ENCODE measurements at regions not wholly inside any gene's neighbourhood (a gene's known extent, or its start where the extent isn't known, plus 50 kb on each side); places are given as distances from the start of the nearest gene placed in this dataset.
A peak's percentile ranks its signal among the peaks of the same experiment; 100 is the strongest.

DNA sequence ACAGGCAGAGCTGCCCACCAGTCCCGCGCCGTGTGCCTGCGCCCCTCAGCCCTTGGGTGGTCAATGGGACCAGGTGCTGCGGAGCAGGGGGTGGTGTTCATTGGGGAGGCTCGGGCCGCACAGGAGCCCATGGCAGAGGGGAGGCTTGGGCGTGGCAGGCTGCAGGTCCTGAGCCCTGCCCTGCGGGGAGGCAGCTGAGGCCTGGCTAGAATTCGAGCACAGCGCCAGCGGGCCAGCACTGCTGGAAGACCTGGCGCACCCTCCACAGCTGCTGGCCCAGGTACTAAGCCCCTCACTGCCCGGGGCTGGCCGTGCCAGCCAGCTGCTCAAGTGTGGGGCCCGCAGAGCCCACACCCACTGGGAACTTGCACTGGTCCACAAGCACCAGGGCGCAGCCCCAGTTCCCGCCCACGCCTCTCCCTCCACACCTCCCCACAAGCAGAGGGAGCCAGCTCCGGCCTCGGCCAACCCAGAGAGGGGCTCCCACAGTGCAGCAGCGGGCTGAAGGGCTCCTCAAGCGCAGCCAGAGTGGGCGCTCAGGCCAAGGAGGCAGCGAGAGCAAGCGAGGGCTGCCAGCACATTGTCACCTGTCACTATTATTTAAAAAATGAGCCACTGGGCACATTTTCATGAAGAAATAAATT, 645.8 kb downstream of the CENPC start:
- no peak overlapping the region for H3K4me3 ChIP-seq (ENCODE audit: low read depth, low read length)
- TF ChIP-seq, protein P1, sequence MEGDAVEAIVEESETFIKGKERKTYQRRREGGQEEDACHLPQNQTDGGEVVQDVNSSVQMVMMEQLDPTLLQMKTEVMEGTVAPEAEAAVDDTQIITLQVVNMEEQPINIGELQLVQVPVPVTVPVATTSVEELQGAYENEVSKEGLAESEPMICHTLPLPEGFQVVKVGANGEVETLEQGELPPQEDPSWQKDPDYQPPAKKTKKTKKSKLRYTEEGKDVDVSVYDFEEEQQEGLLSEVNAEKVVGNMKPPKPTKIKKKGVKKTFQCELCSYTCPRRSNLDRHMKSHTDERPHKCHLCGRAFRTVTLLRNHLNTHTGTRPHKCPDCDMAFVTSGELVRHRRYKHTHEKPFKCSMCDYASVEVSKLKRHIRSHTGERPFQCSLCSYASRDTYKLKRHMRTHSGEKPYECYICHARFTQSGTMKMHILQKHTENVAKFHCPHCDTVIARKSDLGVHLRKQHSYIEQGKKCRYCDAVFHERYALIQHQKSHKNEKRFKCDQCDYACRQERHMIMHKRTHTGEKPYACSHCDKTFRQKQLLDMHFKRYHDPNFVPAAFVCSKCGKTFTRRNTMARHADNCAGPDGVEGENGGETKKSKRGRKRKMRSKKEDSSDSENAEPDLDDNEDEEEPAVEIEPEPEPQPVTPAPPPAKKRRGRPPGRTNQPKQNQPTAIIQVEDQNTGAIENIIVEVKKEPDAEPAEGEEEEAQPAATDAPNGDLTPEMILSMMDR (conservative IDR thresholded peaks at IDR 0.05; ENCODE audit: low read depth, low read length): no peak
- DNase-seq (ENCODE audit: low read depth): no peak

DNA sequence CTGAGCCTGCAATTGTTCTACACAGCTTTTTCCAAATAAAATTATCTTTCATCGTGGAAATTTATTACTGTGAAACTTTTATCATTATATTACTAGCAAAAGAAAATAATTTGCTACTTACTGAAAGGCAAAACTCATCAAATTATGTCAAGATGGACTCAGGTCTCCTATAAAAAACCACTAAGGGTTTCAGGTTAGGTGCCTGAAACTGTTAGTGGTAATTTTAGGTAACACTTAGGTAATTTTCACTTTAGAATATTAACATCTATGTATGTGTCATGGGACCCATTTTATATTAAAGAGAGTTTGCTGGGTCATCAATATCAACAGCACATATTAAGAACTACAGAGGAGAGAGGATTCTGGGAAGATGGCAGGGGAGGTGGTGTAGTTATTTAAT, 651.5 kb downstream of the CENPC start:
- H3K4me3 ChIP-seq (ENCODE audit: low read depth, low read length): no peak overlapping the region
- TF ChIP-seq, protein P1 (conservative IDR thresholded peaks at IDR 0.05; ENCODE audit: low read depth, low read length): no peak
- DNase-seq (ENCODE audit: low read depth): no peak

DNA sequence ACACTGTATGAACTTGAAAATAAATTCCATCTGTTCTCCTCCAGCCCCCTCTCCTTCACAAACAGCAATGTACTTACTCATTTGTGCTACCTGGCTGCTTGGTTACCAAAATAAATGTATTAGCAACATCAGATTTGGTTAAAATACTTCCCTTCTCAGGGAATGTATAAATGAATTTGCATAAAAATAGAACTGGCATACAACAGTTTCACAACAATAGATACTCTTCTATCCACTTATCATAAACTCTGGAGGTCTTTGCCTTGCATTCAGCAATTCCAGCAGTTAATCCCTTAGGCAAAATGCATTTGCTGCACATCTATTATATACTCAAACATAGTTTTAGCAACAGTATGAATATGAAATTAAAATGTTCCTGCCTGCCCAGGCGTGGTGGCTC, 658.2 kb downstream of the CENPC start:
- H3K4me3 ChIP-seq (ENCODE audit: low read depth, low read length): no peak overlapping the region
- DNase-seq (ENCODE audit: low read depth): no peak
- TF ChIP-seq, protein P1 (conservative IDR thresholded peaks at IDR 0.05; ENCODE audit: low read depth, low read length): no peak

DNA sequence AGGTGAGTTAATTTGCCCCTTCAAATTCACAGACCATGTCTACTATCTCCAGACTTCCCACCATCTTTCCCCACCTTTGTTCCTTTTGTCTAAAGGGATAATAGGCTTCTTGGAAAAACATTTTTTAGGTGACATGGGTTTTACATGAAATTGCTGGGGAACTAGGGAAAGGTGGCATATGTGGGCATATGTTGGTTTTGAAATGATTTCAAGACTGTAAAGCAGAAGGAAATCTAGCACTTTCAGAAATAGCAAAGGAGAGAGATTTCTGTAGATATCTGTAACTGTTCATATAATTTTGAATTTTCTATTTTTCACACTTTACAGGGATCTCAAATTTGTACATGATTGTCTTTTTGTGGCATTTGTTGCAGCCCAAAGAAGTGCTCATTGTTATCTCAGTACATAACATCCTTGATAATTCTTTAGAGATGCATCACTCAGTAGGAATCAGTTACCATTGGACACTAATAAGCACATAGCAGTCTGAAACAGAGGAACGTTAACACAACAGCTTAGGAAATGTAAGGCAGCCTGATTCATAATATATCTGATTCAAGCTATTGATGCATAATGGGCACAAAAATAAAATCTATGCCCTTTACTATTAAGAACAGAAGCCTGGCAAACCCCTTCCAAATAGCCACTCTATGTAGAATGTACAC, 659.7 kb downstream of the CENPC start:
- TF ChIP-seq, protein P1 (conservative IDR thresholded peaks at IDR 0.05; ENCODE audit: low read depth, low read length): no peak
- DNase-seq (ENCODE audit: low read depth): peak; percentile 1
- H3K4me3 ChIP-seq (ENCODE audit: low read depth, low read length): no peak overlapping the region

DNA sequence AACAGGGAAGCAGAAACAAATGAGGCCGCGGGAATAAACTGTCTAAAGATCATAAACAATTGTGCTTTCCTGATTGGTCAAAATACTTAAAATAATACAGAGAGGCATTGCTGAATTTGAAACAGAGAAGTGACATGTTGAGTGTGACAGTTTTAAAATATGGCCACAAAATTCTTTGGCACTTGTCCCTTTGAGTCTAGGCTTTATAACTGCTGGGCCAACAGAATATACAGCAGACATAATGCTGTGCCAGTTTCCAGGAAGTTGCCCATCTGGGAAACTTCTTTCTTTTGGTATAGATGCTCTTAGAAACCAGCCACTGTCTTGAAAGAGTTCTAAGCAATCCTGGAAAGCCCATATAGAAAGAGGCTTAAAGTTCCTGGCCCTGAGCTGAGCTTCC, 668.4 kb downstream of the CENPC start:
- H3K4me3 ChIP-seq (ENCODE audit: low read depth, low read length): no peak overlapping the region
- DNase-seq (ENCODE audit: low read depth): no peak
- TF ChIP-seq, protein P1 (conservative IDR thresholded peaks at IDR 0.05; ENCODE audit: low read depth, low read length): no peak

DNA sequence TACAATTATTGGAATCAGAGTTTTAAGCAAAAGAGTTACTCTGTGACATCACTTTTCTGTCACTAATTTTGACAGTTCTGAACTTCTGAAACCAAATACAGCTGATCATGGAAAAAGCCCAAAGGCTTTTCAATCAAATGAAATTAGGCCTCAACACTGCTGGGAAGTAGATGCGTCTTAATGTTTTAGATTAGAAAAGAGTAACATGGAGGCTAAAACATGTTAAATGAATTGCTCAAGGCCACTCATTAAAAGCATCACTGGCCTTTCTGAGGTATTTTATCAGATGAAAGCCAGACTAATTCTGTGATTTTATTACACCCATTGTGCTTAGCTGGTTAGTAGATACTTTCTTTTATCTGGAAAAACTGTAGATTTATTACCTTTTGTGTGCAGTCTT, 672.6 kb downstream of the CENPC start:
- H3K4me3 ChIP-seq (ENCODE audit: low read depth, low read length): no peak overlapping the region
- TF ChIP-seq, protein P1 (conservative IDR thresholded peaks at IDR 0.05; ENCODE audit: low read depth, low read length): no peak
- DNase-seq (ENCODE audit: low read depth): no peak

DNA sequence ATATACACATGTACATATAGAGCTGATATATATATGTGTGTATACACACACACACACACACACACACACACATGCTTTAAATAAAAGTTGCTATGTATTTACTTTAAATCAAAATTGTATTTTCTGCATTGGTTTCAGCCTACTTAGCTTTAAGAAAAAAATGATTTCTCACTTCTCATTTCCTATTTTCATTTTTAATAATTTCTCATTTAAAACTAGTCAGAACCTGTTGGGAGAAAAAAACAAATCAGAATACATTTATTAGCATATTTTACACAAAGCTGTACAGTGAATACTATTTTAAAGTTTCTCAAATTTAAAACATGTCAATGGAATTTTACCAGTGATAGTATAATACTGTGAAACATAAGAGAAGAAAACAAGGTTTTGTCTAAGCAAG, 681.8 kb downstream of the CENPC start:
- DNase-seq (ENCODE audit: low read depth): no peak
- no peak overlapping the region for H3K4me3 ChIP-seq (ENCODE audit: low read depth, low read length)
- TF ChIP-seq, protein P1 (conservative IDR thresholded peaks at IDR 0.05; ENCODE audit: low read depth, low read length): no peak

Data from choroid plexus epithelial cell (primary cell).